Fibroblast of lung (primary cell): ENCODE measurements at regions not wholly inside any gene's neighbourhood (a gene's known extent, or its start where the extent isn't known, plus 50 kb on each side); places are given as distances from the start of the nearest gene placed in this dataset.

ENCODE experiments used
- DNase-seq, 2 donors: peaks; one replicate each; pipeline versions ENCODE4 v3.0.0 to v3.0.0-alpha.2; 2010; ENCODE audit warnings: low read depth in 2 of 2
- H2AFZ ChIP-seq: 2 replicates; pipeline ENCODE4 v1.5.1; 2012; ENCODE audit warnings: low read length, control low read depth, inconsistent platforms
- H3K27ac ChIP-seq: 2 replicates; pipeline ENCODE4 v1.5.1; 2011; ENCODE audit warnings: low read length, control low read depth; ENCODE audit not compliant: insufficient read depth
- H3K27me3 ChIP-seq: 2 replicates; pipeline ENCODE4 v1.5.1; 2011; ENCODE audit warnings: mild to moderate bottlenecking, low read length; ENCODE audit not compliant: control insufficient read depth, insufficient read depth
- H3K36me3 ChIP-seq: 2 replicates; pipeline ENCODE4 v1.5.1; 2011; ENCODE audit warnings: low read length; ENCODE audit not compliant: control insufficient read depth, insufficient read depth
- H3K4me1 ChIP-seq: 2 replicates; pipeline ENCODE4 v1.5.1; 2011; ENCODE audit warnings: low read length; ENCODE audit not compliant: control insufficient read depth, insufficient read depth; ENCODE audit errors: extremely low read depth
- H3K4me2 ChIP-seq: 2 replicates; pipeline ENCODE4 v1.5.1; 2011; ENCODE audit warnings: low read length, control low read depth; ENCODE audit not compliant: insufficient read depth; ENCODE audit errors: extremely low read depth
- H3K4me3 ChIP-seq, 4 experiments: fragments of 200-600 bp in 1 of 4; sonication (generic) in 1 of 4; replicated peaks in 1 of 4; 2 replicates each; pipeline ENCODE4 v1.5.1; 2011 to 2016; ENCODE audit warnings: low read length in 4 of 4, low read depth in 3 of 4, mild to moderate bottlenecking in 3 of 4, control low read depth in 2 of 4, inconsistent platforms in 1 of 4, mixed read lengths in 1 of 4; ENCODE audit not compliant: insufficient read depth in 1 of 4; ENCODE audit errors: control extremely low read depth in 1 of 4
- H3K79me2 ChIP-seq: 2 replicates; pipeline ENCODE4 v1.5.1; 2012; ENCODE audit warnings: mild to moderate bottlenecking, low read length, inconsistent platforms; ENCODE audit not compliant: control insufficient read depth, insufficient read depth
- H3K9ac ChIP-seq: 2 replicates; pipeline ENCODE4 v1.5.1; 2011; ENCODE audit warnings: mild to moderate bottlenecking, low read length, control low read depth; ENCODE audit not compliant: insufficient read depth
- H3K9me3 ChIP-seq: 2 replicates; pipeline ENCODE4 v1.5.1; 2012; ENCODE audit warnings: low read depth, low read length; ENCODE audit not compliant: control insufficient read depth, insufficient read depth
- H4K20me1 ChIP-seq: 2 replicates; pipeline ENCODE4 v1.5.1; 2011; ENCODE audit warnings: low read length; ENCODE audit not compliant: control insufficient read depth, insufficient read depth; ENCODE audit errors: extremely low read depth
- EZH2 ChIP-seq: IDR thresholded peaks from 2 replicates; pipeline ENCODE4 v1.5.1; 2012; ENCODE audit warnings: low read length, control low read depth, mild to moderate bottlenecking; ENCODE audit errors: missing control alignments
- TF ChIP-seq, protein P1 (sequence below), 2 donors: IDR thresholded peaks in 1 of 2; conservative IDR thresholded peaks in 1 of 2; 1 replicate in 1 of 2; 2 replicates in 1 of 2; pipeline ENCODE4 v1.5.1; 2011 to 2012; ENCODE audit warnings: low read length in 2 of 2, control low read depth in 1 of 2, inconsistent platforms in 1 of 2, low read depth in 1 of 2, mild to moderate bottlenecking in 1 of 2

DNA sequence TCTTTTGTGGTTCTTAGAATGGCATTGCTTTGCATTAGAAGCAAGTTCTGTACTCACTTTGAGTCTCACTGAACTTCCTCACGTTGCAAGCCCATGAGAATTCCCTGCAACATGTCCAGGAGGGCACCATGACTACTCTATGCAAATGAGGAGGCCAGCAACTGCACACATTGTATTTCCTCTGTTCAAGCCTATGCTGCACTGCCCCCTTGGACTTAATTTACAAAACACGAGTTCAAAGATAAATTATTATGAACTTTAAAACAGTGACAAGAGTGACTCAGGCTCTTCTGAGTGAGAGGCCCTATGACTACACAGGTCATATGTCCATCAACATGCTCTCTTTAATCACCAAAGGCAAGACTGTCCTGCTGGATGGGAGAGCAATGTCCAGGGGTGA, 484.2 kb upstream of the ATP11B start:
- Histone ChIP-seq H3K4me3 (no peak overlapping the region), H3K79me2 (no peaks in the 10 kb centered on the region), H3K4me1 (no peaks in the 10 kb centered on the region), H3K9me3 (no peaks in the 10 kb centered on the region), H4K20me1 (no peaks in the 10 kb centered on the region), H3K27me3 (no peaks in the 10 kb centered on the region), H3K4me2 (no peak overlapping the region), H3K27ac (no peak overlapping the region), H3K36me3 (no peaks in the 10 kb centered on the region), H2AFZ (no peak overlapping the region), H3K9ac (no peak overlapping the region)
- TF ChIP-seq EZH2: no peak
- TF ChIP-seq, protein P1, sequence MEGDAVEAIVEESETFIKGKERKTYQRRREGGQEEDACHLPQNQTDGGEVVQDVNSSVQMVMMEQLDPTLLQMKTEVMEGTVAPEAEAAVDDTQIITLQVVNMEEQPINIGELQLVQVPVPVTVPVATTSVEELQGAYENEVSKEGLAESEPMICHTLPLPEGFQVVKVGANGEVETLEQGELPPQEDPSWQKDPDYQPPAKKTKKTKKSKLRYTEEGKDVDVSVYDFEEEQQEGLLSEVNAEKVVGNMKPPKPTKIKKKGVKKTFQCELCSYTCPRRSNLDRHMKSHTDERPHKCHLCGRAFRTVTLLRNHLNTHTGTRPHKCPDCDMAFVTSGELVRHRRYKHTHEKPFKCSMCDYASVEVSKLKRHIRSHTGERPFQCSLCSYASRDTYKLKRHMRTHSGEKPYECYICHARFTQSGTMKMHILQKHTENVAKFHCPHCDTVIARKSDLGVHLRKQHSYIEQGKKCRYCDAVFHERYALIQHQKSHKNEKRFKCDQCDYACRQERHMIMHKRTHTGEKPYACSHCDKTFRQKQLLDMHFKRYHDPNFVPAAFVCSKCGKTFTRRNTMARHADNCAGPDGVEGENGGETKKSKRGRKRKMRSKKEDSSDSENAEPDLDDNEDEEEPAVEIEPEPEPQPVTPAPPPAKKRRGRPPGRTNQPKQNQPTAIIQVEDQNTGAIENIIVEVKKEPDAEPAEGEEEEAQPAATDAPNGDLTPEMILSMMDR (conservative IDR thresholded peaks at IDR 0.05 in 1 of 2, IDR thresholded peaks at IDR 0.05 in 1 of 2; ENCODE audit: low read depth in 1 of 2, low read length in 2 of 2): no peak
- peak in 1 of 2 donors; percentile 53 for DNase-seq

DNA sequence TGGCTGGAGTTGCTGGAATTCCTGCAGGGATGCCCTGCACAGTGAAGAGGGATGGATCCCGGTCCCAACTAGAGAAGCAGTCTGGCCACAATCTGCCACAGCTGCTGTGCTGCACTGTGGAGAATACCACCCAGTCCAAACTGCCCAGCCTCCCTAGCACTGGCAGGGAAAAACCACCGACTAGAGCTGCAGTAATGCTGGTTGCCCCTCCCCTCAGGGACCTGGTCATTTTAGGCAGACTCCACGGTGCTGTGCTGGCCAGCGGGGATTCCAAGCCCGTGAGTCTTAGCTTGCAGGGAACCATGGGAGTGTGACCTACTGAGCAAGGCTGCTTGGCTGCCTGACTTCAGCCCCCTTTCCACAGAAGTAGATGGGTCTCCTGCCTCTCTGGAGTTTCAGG, 478.0 kb upstream of the ATP11B start:
- TF ChIP-seq, protein P1 (conservative IDR thresholded peaks at IDR 0.05 in 1 of 2, IDR thresholded peaks at IDR 0.05 in 1 of 2; ENCODE audit: low read depth in 1 of 2, low read length in 2 of 2): no peak
- no peak for TF ChIP-seq EZH2
- Histone ChIP-seq H3K27ac (no peak overlapping the region), H3K4me3 (no peak overlapping the region), H3K4me1 (no peaks in the 10 kb centered on the region), H3K4me2 (no peak overlapping the region), H3K36me3 (no peaks in the 10 kb centered on the region), H3K9me3 (no peaks in the 10 kb centered on the region), H3K9ac (no peak overlapping the region), H2AFZ (no peak overlapping the region), H3K79me2 (no peaks in the 10 kb centered on the region), H3K27me3 (no peaks in the 10 kb centered on the region), H4K20me1 (no peaks in the 10 kb centered on the region)
- no peak for DNase-seq

DNA sequence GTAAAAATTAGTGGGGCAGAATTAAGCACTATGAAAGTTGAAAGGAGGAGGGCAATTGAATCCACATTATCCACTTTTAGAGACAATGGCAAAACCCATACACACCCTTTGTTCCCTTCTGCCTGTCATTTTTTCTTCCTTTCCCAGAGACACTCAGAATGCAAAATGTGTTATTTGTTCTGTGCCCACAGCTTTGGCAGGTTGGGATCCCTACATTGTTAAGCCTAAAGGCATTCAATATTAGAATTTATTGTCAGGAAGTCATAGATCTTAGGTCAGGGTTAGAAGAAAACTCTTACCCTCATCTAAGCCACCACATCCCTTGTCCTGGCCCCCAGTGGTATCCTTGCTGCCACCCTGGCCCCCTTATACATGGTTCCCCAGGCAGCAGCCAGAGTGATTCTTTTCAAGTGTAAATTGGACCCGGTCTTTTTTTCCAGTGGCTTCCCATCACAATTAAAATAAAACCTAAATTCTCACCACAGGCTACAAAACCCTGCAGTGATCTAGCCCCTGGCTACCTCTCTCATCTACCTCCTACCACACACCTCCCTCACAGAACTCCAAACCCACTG, 470.1 kb upstream of the ATP11B start:
- no peak overlapping the region for H2AFZ ChIP-seq
- H3K27me3 ChIP-seq: no peaks in the 10 kb centered on the region
- H3K79me2 ChIP-seq: no peaks in the 10 kb centered on the region
- TF ChIP-seq EZH2: no peak
- TF ChIP-seq, protein P1 (conservative IDR thresholded peaks at IDR 0.05 in 1 of 2, IDR thresholded peaks at IDR 0.05 in 1 of 2; ENCODE audit: low read depth in 1 of 2, low read length in 2 of 2): no peak
- no peaks in the 10 kb centered on the region for H3K9me3 ChIP-seq
- no peak overlapping the region for H3K4me3 ChIP-seq
- no peaks in the 10 kb centered on the region for H3K4me1 ChIP-seq
- H4K20me1 ChIP-seq: no peaks in the 10 kb centered on the region
- DNase-seq: no peak
- H3K4me2 ChIP-seq: no peak overlapping the region
- H3K9ac ChIP-seq: no peak overlapping the region
- H3K27ac ChIP-seq: no peak overlapping the region
- no peaks in the 10 kb centered on the region for H3K36me3 ChIP-seq
